Fibroblast of lung (primary cell): ENCODE measurements at regions not wholly inside any gene's neighbourhood (a gene's known extent, or its start where the extent isn't known, plus 50 kb on each side); places are given as distances from the start of the nearest gene placed in this dataset.

Experiments used
- EZH2 ChIP-seq: IDR thresholded peaks from 2 replicates; pipeline ENCODE4 v1.5.1; 2012; ENCODE audit warnings: low read length, control low read depth, mild to moderate bottlenecking; ENCODE audit errors: missing control alignments
- TF ChIP-seq, protein P1 (sequence below), 2 donors: IDR thresholded peaks in 1 of 2; conservative IDR thresholded peaks in 1 of 2; 1 replicate in 1 of 2; 2 replicates in 1 of 2; pipeline ENCODE4 v1.5.1; 2011 to 2012; ENCODE audit warnings: low read length in 2 of 2, control low read depth in 1 of 2, inconsistent platforms in 1 of 2, low read depth in 1 of 2, mild to moderate bottlenecking in 1 of 2

DNA sequence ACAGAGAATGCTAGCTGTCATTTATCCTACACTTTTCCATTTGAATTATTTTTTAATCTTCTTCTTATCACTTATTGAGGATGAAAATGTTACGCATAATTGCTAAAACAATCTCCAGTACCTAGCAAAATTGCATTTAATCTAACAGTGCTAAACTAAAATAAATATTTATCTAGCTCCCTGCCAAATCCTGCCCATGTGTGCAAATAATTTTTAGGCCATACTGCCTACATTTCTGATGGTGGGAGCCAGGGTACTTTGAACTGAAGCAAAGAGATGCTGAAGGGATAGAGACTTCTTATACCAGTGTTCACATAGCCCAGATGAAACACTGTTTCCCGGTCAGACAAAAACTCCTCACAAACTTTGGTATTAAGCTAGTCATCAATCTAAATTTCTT, 1268.7 kb upstream of the PCDH20 start:
- TF ChIP-seq, protein P1, sequence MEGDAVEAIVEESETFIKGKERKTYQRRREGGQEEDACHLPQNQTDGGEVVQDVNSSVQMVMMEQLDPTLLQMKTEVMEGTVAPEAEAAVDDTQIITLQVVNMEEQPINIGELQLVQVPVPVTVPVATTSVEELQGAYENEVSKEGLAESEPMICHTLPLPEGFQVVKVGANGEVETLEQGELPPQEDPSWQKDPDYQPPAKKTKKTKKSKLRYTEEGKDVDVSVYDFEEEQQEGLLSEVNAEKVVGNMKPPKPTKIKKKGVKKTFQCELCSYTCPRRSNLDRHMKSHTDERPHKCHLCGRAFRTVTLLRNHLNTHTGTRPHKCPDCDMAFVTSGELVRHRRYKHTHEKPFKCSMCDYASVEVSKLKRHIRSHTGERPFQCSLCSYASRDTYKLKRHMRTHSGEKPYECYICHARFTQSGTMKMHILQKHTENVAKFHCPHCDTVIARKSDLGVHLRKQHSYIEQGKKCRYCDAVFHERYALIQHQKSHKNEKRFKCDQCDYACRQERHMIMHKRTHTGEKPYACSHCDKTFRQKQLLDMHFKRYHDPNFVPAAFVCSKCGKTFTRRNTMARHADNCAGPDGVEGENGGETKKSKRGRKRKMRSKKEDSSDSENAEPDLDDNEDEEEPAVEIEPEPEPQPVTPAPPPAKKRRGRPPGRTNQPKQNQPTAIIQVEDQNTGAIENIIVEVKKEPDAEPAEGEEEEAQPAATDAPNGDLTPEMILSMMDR (conservative IDR thresholded peaks at IDR 0.05 in 1 of 2, IDR thresholded peaks at IDR 0.05 in 1 of 2; ENCODE audit: low read depth in 1 of 2, low read length in 2 of 2): no peak
- no peak for TF ChIP-seq EZH2
